ENCODE measurements at regions not wholly inside any gene's neighbourhood (a gene's known extent, or its start where the extent isn't known, plus 50 kb on each side); places are given as distances from the start of the nearest gene placed in this dataset.

DNA sequence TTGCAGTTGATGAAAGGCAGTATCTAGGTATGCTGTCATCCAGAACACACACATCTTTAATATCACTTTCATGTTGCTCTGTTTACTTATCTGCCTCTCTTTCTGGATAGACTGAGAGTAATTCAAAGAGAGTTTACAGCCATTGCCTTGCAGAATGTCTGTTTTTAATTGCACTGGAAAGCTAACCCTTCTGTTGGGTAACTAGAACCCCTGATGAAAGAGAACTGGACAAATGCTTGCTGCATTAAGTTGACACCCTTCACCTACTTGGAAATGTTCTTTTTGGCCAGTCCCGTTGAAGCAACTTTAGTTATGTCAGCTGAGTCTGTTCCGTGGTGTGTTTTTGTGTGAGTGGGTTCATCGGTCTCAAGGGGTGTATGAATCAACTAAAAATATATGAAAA is 383.8 kb upstream of the CITED2 start:
- TF ChIP-seq, protein P1, sequence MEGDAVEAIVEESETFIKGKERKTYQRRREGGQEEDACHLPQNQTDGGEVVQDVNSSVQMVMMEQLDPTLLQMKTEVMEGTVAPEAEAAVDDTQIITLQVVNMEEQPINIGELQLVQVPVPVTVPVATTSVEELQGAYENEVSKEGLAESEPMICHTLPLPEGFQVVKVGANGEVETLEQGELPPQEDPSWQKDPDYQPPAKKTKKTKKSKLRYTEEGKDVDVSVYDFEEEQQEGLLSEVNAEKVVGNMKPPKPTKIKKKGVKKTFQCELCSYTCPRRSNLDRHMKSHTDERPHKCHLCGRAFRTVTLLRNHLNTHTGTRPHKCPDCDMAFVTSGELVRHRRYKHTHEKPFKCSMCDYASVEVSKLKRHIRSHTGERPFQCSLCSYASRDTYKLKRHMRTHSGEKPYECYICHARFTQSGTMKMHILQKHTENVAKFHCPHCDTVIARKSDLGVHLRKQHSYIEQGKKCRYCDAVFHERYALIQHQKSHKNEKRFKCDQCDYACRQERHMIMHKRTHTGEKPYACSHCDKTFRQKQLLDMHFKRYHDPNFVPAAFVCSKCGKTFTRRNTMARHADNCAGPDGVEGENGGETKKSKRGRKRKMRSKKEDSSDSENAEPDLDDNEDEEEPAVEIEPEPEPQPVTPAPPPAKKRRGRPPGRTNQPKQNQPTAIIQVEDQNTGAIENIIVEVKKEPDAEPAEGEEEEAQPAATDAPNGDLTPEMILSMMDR (IDR thresholded peaks at IDR 0.05) = no peak
- no peak for TF ChIP-seq POLR2A (IDR thresholded peaks at IDR 0.05)
